GM12875 (cell line): ENCODE measurements at regions not wholly inside any gene's neighbourhood (a gene's known extent, or its start where the extent isn't known, plus 50 kb on each side); places are given as distances from the start of the nearest gene placed in this dataset.

ENCODE experiments used
- H3K4me3 ChIP-seq: one replicate; pipeline ENCODE4 v1.5.1; 2011; ENCODE audit warnings: low read depth, low read length, control low read depth
- CTCF ChIP-seq: IDR thresholded peaks from 2 replicates; pipeline ENCODE4 v1.5.1; 2011; ENCODE audit warnings: low read depth, mild to moderate bottlenecking, control low read depth, inconsistent platforms, low read length, moderate library complexity, borderline replicate concordance; ENCODE audit not compliant: insufficient read depth

DNA sequence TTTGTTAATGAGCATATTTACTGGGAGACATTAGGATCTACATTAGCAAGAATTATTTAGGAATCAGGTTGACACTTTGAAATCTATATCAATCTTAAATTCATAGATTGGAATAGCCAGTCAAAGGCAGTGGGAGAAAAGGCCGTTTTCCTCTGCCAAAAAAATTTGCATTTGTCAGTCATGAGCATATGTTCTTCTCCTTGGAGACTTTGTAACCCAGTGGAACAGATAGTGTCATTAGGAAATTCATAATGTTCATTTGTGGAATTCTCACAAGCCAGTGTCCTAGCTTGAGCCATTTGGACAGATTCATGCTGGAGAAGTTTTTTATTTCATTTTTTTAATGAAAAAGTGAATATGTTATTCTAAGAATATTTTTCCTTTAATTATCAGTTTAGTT is 260.1 kb downstream of the OXSM start:
- no peak for TF ChIP-seq CTCF
- no peak overlapping the region for H3K4me3 ChIP-seq

DNA sequence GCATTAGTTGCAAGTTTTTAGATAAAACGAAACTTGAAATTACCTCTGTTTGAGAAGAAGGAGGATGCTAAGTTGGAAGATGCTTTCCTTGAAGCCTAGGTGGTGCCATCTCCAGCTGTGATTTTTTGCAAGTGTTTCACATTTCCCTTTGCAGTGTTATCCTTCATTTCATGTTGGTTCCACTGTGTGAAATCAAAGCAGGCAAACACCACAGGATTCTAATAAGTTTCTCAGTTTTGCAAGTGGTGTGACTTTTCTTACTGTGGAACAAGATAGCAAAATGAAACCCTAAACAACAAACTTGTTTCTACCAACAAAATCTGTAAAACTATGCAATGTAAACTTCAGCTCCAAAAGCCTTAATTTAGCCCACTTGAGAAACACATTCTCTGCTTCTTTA is 260.9 kb downstream of the OXSM start:
- no peak overlapping the region for H3K4me3 ChIP-seq
- no peak for TF ChIP-seq CTCF

DNA sequence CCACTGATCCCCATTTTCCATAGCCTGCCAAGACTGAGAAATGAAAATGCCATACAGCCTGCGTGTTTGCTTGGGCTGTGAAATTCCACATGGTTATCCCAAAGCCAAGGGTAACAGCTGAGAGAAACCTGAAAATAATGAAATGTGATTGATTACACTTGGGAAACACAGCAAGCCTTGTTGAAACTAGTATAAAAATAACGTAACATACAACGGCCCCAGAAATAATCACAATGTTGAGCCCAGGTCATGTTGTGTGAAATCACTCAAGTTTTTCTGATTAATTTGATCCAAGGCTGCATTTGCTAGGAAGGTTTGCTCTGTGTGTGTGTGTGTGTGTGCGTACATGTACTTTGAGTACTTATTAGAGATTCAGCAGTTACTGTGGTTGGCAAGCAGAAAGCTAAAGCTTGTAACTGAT is 269.0 kb downstream of the OXSM start:
- no peak for TF ChIP-seq CTCF
- no peak overlapping the region for H3K4me3 ChIP-seq

DNA sequence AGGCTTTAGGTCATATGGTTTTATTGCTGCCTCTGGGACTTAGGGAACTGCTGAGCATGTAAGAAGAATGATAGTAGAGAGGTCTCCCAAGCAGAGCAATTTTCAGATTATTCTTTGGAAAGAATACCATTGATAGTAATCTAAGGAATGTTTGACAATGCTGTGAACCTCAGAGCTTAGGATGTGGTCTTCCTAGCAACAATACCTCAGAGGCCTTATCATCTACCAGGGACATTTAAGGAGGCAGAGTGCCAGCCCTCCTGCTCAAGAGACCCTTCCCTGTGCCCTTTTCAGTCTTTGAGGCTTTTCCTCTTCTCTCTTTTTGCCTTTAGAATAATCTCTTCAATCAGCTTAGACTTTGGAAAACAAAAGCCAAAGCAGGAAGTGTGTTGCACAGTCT is 272.1 kb downstream of the OXSM start:
- no peak for TF ChIP-seq CTCF
- no peak overlapping the region for H3K4me3 ChIP-seq

DNA sequence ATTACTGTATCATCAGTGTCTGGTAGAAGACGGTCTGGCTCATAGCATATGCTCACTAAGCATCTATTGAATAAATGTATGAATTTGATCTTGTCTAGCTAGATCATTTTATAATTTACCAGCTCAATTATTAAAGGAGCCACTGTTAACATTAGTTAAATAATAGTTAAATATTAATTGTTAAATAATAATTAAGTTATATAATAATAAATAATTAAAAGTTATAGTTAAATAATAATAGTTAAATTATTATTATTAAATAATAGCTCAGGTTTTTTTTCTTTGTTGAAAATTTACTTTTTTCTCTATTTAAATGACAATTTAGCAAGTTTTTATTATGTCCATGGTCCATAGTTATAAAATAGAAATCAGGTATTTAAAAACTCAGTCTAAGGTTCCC is 274.4 kb downstream of the OXSM start:
- no peak for TF ChIP-seq CTCF
- H3K4me3 ChIP-seq = no peak overlapping the region

- H3K4me3 ChIP-seq = no peak overlapping the region
- TF ChIP-seq CTCF = no peak
These were observed 279.0 kb downstream of the OXSM start for GRCh38 chr3:26068890-26069289.

DNA sequence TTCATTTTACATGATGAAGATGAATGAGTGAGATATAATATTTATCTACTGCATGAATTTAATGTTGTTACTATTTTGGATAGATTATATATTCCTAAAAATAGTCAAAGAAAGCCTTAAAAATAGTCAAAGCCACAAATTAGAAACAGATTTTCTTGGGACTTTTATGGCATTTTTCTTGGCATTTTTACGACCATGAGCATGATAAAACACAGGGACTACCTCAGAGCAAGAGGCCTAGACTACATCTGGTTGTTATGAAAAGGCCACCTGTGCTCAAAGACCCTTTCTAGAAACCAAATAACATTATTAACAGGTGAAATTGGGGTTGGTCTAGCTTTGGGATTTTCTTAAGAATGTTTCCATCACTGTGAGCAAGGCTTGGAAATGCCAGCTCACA is 281.0 kb downstream of the OXSM start:
- no peak for TF ChIP-seq CTCF
- H3K4me3 ChIP-seq = no peak overlapping the region
